ENCODE measurements at regions not wholly inside any gene's neighbourhood (a gene's known extent, or its start where the extent isn't known, plus 50 kb on each side); places are given as distances from the start of the nearest gene placed in this dataset.
A peak's percentile ranks its signal among the peaks of the same experiment; 100 is the strongest.
"Not testable (repeated sequence)": the region's sequence is repeated elsewhere in the genome, so short reads cannot be mapped to it uniquely, and the experiment has no call there.

DNA sequence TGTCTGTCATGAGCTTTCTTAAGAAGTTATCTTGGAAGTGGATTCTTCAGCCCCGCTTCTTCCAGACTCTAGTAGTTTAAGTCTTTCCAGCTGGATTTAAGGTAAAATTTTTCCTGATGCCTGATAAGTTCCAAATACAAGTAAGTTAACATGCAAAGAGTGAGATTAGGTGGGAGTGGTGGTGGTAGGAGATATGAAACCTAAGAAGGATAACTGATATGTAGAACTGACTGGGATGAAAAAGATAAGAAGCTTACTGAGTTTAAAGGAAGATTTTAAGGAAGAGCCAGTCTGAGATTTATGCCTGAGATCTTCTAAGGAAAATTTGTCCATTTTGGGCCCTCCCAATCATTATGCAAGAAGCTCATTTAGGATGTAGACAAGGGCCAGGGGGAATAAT, 250.9 kb upstream of the SYT10 start:
- DNase-seq = no peak

DNA sequence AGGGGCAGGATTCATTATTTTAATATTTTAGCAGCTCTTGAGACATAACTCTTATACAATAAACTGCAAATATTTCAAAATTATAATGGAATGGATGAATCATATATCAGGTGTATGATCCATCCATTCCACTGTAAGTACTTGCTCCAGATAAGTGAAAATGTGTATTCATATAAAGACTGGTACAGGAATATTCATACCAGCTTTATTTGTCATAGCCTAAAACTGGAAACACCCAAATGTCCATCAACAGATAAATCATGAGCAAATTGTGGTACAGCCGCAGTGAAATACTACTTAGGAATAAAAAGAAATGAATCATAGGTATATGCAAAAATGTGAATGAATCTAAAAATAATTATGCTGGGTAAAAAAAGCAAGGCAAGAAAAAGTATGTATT, 263.6 kb upstream of the SYT10 start:
- no peak for DNase-seq

DNA sequence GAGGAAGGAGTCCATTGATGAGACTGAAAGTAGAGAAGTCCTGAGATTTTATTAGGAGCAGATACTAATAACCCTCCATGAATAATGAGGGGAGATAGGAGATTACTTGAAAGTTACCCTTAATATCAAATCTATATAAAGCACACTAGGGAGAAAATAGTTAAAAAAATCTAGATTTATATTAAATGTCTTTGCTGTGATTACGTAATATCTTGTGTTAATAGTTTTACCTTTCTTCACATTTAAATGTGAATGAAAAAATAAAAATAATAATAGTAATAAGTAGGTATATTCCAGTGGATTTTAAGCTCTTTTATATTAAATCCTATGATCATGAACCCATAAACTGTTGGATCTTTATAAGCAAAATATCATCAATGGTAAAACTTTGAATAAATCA, 267.3 kb upstream of the SYT10 start:
- no peak for DNase-seq

DNA sequence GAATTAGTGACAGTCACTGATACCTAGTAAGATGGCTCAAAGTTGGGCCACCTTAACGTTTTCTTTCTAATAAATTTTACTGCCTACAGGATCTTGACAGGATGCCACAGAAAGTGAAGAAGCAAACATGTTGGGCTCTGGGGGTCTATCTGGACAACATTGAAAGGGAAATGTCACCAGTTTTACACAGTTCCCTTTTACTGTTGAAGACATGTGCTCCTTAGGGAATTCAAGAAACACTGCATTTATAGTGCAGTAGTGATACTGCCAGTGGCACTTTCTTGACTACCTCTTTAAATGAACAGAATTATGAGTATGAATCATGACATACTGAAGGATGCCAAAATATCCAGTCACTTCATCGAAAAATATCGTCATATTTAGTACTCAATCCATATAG, 269.3 kb upstream of the SYT10 start:
- no peak for DNase-seq

DNA sequence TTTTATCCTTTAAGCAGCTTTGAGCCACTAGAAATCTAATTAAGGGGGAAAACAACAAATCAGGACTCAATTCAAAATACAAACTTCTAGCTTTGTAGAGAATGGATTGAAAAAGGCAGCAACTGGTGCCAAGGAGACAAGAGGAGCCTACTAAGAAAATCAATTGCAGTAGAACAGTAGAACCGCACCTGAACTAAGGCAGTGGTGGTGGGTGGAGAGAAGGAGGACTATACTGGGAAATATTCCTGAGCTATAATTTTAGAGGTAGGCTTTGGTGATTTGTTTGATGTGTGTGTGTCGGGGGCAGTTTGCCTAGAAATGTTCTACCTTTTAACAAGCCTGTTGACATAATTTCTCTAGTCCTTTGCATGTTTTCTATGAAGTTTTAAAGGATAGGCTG, 270.9 kb upstream of the SYT10 start:
- peak; percentile 5 for DNase-seq

DNA sequence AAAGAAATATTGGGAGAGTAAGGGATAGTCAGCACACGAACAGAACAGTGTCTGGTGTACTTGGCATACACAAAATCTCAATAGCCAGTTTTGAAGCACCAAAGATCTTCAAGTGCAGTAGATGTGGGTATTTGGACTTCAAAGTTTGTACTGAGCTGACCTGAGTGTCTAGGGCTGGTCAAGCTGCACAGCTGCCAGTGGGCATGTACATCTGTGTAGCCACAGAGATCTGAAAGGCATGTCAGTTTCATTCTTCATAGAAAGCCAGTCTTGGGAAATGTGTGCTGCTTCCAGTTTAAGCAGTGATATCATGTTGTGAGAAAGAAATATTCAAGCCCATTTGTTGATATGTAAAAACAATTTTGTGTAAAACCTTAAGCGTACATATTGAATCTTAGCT, 279.0 kb upstream of the SYT10 start:
- no peak for DNase-seq

DNA sequence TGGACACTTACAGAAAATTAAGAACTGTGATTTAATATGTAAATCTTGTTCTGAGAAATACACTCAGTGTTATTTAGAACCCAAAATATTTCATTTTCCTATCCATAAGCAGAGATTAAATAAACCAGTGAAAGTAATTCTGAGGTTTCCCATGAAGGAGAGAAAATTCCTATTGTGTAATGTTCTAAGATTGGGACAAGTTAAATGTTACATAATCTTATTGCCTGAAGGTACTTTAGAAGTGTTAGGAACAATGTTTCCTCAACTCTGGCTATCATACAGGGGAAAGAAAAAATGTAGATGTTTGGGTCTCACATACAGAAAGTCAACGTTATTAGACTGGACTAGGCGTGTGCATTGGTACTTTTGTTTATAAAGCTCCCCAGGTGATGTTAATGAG, 281.9 kb upstream of the SYT10 start:
- no peak for DNase-seq

DNA sequence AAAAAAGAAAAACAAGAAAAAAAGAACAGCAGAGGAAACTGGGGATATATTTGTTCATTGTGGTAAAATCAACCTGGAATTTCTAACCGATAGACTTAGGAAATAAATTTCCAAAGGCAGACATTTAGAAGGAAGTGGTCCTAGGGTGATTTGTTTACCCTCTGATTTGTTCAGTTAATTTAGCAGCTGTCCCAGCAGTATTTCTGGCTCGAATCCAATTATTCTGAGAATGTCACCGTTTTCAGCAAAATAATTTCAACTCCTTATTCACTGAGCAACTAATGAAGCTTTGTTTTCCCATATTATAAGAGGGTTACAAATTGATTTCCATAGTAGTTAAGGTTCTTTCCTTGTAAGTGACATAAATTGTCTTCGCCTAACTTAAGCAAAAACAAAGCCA, 285.2 kb upstream of the SYT10 start:
- DNase-seq = no peak

DNA sequence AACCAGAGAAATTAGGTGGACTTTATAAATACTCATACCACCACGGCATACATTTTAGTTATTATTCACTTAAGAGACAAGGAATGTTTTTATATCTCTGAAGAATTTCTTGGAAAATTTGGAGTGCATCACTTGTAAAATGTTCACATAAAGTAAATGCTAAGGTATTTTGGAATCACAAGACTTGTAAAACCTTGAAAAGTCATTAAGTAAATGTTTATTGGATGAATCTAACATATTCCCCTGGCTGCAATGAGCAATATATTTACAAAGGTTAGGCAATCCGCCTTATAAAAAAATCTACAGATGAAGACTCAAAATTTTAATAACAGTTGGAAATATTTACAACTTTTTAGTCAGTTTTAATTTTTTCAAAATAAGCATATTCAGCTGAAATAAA, 287.4 kb upstream of the ALG10 start:
- DNase-seq = no peak

DNA sequence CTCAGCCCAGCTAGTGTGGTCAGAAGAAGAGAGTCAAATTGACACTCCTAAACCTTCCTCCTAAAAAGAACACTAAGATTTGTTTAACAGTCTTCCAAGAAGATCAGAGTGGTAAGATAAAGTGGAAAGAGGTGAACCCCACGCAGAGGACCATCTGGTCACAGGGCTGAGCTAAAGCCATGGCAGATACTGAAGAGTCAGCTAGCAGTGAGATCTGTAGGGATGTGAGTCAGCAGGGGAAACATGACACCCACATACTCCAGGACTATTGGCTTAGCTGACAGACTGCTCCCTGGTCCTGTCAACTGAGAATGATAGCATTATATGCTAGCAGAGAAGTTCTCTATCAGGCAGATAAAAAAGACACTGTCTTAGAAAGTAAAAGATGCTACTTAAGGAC, 269.4 kb upstream of the ALG10 start:
- peak; percentile 90 for DNase-seq

DNA sequence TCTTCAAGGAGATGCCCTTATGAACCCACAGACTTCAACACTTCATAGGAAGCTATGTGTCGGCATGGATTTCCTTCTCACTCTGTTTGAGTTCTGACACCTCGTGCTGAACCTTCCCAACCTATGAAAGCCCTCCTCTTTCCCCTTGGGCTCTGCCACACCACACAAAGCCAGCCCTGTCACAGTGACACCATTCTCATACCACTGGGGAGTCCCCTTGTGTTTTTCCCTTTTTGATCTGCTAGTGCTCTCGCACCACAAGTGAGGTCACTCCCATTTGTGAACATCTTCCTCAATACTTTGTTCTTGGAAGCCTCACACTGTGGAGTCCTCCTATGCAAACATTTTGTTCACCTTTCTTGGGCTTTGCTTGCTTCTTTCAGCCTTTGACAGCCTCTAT, 264.6 kb upstream of the ALG10 start:
- DNase-seq = no peak

DNA sequence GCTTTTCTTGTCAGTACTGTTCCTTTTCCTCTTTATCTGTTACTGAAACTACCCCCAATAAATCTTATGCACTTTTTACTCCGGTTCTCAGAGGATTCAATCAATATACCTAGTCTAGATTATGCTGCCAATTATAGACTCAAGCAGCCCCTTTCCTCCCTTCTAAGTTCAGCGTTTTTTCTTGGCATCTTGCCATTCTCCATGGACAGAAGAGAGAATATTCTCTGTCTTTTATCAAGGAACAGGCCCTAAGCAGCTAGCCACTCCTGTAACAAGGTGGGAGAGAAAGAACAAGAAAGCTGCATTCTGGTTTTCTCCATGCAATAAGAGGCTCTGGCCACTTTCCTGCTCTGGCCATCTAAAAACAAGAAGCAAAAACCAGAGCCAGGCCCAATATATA, 263.0 kb upstream of the ALG10 start:
- no peak for DNase-seq

DNA sequence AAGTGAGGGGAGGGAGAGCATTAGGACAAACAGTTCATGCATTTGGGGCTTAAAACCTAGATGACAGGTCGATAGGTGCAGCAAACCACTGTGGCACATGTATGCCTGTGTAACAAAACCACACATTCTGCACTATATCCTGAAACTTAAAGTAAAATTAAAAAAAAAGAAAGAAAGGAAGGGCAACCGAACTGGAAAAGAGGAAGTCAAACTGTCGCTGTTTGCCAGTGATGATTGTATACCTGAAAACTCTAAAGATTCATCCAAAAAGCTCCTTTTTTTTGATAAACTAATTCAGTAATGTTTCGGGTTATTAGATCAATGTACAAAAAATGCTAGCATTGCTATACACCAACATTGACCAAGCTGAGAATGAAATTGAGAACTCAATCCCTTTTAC, 259.0 kb upstream of the ALG10 start:
- DNase-seq = no peak

DNA sequence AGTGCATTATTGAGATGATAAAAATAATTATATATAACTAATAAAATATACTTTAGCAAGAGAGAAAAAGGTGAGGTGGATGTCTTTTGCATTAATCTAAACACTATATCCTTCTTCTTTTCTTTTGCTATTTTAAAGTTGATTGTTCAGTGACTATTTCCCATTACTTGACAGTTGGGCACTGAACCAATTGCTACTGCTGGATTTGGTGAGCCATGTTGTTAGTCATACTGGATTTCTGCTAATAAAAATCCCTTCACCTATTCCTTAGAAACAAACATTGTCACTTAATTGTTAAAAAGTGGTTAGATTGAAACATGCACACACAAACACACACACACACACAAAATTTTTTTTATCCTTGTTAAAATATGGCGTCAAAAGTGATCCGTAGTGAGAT, 251.6 kb upstream of the ALG10 start:
- no peak for DNase-seq

DNA sequence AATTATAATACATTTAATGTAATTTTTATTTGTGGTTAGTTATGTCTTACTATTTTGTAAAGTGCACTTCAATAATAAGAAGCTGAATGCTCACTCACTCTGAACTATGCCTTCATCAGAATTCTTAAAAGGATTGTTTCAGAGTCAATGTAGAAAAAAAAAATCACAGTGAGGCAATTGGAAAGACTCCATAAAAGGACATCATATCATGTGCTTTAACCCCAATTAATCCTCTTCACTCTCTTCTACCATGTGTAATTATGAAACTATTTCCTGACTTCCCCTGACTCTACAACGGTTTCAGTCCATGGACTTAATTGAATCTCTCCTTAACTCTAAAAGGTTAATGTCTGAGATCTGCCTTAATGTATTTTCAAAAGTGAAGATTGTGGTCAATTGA, 250.4 kb upstream of the ALG10 start:
- no peak for DNase-seq

DNA sequence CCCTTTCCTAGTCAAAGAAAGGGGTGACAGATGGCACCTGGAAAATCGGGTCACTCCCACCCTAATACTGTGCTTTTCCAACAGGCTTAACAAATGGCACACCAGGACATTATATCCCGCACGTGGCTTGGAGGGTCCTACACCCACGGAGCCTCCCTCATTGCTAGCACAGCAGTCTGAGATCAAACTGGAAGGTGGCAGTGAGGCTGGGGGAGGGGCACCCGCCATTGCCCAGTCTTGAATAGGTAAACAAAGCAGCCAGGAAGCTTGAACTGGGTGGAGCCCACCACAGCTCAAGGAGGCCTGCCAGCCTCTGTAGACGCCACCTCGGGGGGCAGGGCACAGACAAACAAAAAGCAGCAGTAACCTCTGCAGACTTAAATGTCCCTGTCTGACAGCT, 249.2 kb upstream of the ALG10 start:
- not testable (repeated sequence) for DNase-seq

DNA sequence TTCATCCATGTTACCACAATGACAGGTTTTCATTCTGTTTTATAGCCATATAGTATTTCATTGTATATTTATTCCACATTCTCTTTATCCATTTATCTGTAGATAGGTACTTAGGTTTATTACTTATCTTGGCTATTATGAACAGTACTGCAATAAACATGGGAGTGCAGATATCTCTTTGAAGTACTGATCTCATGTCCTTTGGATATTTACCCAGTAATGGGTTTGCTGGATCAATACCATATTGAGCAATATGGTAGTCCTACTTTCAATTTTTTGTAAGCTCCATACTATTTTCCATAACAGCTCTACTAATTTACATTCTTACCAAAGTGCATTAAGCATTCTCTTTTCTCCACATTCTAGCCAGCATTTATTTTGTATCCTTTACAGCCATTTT, 235.8 kb upstream of the ALG10 start:
- no peak for DNase-seq

DNA sequence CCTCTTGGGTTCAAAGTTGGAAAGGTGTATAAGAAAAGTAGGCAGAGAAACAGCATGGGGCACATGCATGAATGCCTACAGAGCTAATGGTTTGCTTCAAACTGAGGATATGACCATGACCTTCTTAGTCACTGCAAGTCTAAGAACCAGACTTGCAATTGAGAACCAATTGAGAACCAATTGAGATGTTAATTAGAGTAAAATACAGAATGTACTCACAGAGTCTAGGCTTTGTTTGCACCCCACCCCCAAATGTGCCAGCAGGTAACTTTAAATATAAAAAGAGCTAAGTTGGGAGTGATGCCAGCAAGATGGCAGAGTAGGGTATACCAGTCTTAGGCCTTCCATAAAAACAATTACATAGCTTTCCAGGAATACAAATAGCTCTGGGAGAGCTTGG, 227.3 kb upstream of the ALG10 start:
- no peak for DNase-seq

DNA sequence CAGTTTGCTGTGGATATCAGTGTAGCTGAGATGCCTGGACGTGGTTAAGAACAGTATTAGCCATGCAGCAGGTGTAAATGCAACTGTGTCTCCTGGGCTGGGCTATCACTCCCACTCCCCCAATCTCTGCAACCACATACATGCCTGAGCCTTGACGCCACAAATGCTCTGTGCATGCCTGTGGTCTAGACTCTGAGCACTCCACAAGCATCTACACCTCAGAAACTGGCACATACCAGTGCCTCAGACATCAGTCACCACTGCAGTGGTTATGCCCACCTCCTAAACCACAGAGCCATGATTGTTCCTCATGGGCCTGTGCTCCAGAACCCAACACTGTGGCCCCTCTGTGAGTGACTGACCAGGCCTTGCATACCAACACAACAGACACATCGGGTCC, 226.8 kb upstream of the ALG10 start:
- no peak for DNase-seq

DNA sequence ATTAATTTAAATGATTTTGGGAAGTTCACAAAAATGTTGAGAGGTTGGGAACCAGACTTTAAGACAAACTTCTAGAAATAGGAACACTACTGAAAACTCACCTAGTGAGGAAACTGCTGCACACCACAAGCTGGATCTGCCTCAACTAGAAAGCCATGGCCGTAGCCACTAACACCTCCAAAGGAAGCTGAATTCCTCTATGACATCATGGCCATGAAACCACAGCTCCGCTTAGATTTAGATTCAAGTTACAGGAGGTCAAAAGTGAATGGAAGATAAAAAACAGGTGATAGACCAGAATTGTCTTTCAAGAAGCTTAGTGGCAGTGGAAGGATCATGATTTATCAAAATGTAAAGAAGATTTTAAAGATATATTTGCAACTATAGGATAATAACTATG, 208.8 kb upstream of the ALG10 start:
- no peak for DNase-seq

DNA sequence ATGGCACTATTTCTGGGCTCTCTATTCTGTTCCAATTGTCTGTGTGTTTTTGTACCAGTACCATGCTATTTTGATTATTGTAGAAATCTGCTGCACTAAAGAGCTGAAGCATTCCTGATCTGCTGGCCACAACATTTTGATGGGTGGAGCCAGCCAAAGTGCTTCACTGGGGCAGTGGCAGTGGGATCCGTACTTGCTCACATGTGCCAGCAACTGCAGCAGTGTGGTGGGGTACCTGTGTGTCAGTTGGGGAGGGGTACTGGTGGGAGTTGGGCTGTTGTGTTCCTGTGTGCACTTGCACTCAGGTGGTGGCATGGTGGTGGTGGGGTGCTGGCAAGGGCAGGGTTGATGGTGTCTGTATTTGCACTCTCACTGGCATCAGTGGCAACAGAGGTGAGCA, 204.6 kb upstream of the ALG10 start:
- DNase-seq = no peak

DNA sequence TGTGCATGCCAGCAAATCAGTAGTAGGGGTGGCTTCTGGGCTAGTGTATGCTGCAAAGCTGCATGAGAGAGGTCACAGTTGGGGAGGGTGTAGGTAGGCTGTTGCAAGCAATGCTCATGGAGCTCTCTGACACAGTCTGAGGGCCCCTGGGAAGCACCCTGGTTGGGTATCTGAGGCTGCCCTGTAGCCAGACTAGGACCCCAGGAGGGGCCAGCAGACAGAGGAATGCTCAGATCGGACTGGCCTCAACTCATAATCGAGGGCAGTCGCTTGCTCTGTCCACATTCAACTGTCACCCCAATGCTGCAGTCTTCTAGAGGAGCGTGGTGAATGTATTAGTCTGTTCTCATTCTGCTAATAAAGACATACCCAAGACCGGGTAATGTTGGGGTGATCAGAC, 204.0 kb upstream of the ALG10 start:
- DNase-seq = no peak

DNA sequence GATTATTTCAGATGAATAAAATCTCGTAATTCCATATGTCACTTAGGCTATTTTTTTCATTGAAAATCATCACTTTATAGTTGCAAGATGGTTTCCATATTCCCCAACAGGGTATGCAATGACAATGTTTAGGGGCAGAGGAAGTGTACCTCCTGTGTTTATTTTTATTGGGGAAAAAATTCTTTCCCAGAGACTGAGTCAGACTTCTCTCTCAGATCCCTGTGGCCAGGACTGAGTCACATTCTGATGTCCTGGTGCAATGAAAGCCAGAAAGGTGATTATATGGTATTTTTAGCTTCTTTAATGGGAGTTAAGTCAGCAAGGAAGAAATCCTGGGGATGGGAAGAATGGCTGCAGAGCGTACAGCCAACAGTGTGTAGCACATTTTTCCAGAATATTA, 196.9 kb upstream of the ALG10 start:
- DNase-seq = no peak

DNA sequence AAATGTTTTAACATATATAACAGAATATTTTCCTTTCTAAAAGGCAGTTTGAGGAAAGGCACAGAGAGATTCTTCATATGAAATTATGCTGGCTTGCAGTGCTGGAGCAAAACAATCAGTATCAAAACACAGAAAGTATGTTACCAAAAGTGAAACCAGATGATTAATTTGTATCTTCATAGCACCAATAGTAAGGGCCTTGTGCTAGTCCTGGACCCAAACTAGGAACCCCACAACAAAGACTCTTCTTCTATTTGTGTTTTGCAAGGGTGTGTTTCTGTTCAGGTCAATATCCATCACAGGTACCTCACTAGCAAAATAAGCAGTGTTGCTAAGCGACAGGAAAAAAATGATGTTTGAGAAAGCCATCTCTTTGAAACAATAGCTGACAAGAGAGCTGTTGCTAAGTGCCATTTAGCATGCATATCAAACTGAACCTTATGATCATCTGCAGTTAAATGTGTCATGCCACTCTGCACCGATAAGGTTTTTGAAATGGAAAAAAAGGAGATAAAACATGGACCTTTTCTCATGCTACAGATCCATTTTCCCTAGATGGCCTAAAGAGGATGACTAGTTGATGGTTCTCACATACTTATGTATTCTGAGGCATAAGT, 196.2 kb upstream of the ALG10 start:
- DNase-seq = no peak

DNA sequence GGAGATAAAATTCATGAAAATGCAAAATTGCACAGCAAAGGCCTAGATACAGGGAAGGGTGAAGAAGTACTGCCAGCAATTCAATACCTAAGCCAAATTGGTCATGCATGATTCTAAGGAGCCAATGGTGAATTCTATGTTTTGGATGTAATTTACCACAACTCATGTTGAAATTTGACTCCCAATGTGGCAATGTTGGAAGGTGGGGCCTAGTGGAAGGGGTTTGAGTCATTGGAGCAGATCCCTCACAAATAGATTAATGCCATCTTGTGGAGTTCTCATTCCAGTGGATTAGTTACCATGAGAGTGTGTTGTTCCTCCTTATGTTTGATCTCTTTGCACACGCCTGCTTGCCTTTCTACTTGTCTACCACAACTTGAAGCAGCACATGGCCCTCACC, 194.0 kb upstream of the ALG10 start:
- DNase-seq = no peak

DNA sequence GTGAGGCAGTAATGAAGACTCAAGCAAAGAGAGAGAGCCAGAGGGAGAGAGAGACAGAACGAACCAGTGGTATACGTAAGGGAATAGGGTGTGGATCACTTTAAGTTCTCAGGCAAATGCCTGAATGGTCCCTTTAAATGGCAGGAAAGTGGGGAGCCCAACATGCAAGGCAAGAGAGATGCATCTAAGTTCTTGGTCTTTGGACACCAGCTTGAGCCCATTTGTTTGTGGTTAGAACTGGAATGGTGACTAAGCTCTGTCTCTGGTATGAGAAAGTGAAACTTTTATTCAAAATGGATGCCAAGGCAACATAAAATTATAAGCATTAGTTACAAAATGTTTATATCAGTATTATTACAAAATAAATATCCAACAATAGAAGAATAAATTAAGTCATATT, 192.2 kb upstream of the ALG10 start:
- DNase-seq = no peak
